ENCODE measurements at regions not wholly inside any gene's neighbourhood (a gene's known extent, or its start where the extent isn't known, plus 50 kb on each side); places are given as distances from the start of the nearest gene placed in this dataset.

GRCh38 chr13:57437587-57437986 lies 194.0 kb upstream of the PCDH17 start:
- DNase-seq = no peak
- TF ChIP-seq POLR2AphosphoS5 (IDR thresholded peaks at IDR 0.05) (no peak), CTCF (IDR thresholded peaks at IDR 0.05) (no peak), POLR2A (IDR thresholded peaks at IDR 0.05) (no peak), EP300 (IDR thresholded peaks at IDR 0.05) (no peak)
- Histone ChIP-seq H3K27me3 (no peaks in the 10 kb centered on the region), H3K36me3 (no peaks in the 10 kb centered on the region), H3K4me1 (no peaks in the 10 kb centered on the region), H3K4me3 (no peak overlapping the region), H3K9me3 (peaks cover 3 to 49% (median 9%) of the 10 kb centered on the region in 4 donors), H3K27ac (no peak overlapping the region)
- intact Hi-C loops (cut with DNase I; ENCODE audit: low total_unique reads) = no loop called here
- WGBS, 5 donors = 66 to 83% (median 72%) methylated on average over 2 of the region's 2 CpGs

GRCh38 chr13:57438072-57438471 lies 193.5 kb upstream of the PCDH17 start:
- DNase-seq = no peak
- intact Hi-C loops (cut with DNase I; ENCODE audit: low total_unique reads) = no loop called here
- Histone ChIP-seq H3K27me3 (no peaks in the 10 kb centered on the region), H3K4me3 (no peak overlapping the region), H3K27ac (no peak overlapping the region), H3K4me1 (no peaks in the 10 kb centered on the region), H3K9me3 (peaks cover 0 to 48% (median 6%) of the 10 kb centered on the region in 4 donors), H3K36me3 (no peaks in the 10 kb centered on the region)
- 90 to 97% (median 93%) methylated on average over 3 of the region's 3 CpGs for WGBS, 5 donors
- no peak for TF ChIP-seq CTCF (IDR thresholded peaks at IDR 0.05)

- 79 to 91% (median 88%) methylated on average over 2 of the region's 2 CpGs for whole genome bisulfite sequencing, 5 donors
- DNase-seq = no peak
- no peaks in the 10 kb centered on the region for H3K36me3 ChIP-seq
- intact Hi-C loops (cut with DNase I; ENCODE audit: low total_unique reads) = no loop called here
- TF ChIP-seq EP300 (IDR thresholded peaks at IDR 0.05) (no peak), POLR2AphosphoS5 (IDR thresholded peaks at IDR 0.05) (no peak), POLR2A (IDR thresholded peaks at IDR 0.05) (no peak), CTCF (IDR thresholded peaks at IDR 0.05) (no peak)
- no peak overlapping the region for H3K27ac ChIP-seq
- H3K27me3 ChIP-seq = no peaks in the 10 kb centered on the region
- no peaks in the 10 kb centered on the region for H3K4me1 ChIP-seq
- no peak overlapping the region for H3K4me3 ChIP-seq
- H3K9me3 ChIP-seq = peaks cover 0 to 8% (median 0%) of the 10 kb centered on the region in 4 donors
Observed at GRCh38 chr13:57443494-57443893, 188.1 kb upstream of the PCDH17 start.

- no peaks in the 10 kb centered on the region for H3K27me3 ChIP-seq
- intact Hi-C loops (cut with DNase I; ENCODE audit: low total_unique reads) = no loop called here
- H3K27ac ChIP-seq = no peak overlapping the region
- TF ChIP-seq POLR2A (IDR thresholded peaks at IDR 0.05) (no peak), POLR2AphosphoS5 (IDR thresholded peaks at IDR 0.05) (no peak), CTCF (IDR thresholded peaks at IDR 0.05) (no peak), EP300 (IDR thresholded peaks at IDR 0.05) (no peak)
- no peak overlapping the region for H3K4me3 ChIP-seq
- no peak for DNase-seq
- no peaks in the 10 kb centered on the region for H3K36me3 ChIP-seq
- no peaks in the 10 kb centered on the region for H3K9me3 ChIP-seq
- 71 to 95% (median 75%) methylated on average over 2 of the region's 2 CpGs for WGBS, 5 donors
- H3K4me1 ChIP-seq = no peaks in the 10 kb centered on the region
Observed at GRCh38 chr13:57450356-57450755, 181.2 kb upstream of the PCDH17 start.
